IPS DF 19.7 (cell line): ENCODE measurements at regions not wholly inside any gene's neighbourhood (a gene's known extent, or its start where the extent isn't known, plus 50 kb on each side); places are given as distances from the start of the nearest gene placed in this dataset.

ENCODE experiments used
- DNase-seq: peaks from one replicate; pipeline ENCODE4 v3.0.0-alpha.2; 2013; ENCODE audit warnings: low read depth, low spot score

DNA sequence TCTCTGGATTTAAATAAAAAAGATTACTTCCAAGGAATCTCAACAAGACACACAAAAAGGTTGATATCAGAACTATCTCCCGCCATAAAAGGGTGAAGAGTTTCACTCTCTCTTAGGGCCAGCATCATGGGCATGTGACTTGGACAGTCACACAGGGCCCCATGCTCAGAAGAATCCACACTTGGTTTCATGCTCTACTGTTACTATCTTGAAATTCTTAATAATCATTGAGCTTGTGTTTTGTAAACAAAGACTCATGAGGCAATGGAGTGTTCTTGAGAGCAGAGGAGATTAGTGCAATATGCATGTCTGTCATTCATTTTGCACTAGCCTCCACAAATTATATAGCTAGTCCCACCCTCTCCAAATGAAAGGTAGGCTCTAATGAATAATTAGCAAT lies 58.4 kb downstream of the HMHB1 start:
- DNase-seq, result no peak

DNA sequence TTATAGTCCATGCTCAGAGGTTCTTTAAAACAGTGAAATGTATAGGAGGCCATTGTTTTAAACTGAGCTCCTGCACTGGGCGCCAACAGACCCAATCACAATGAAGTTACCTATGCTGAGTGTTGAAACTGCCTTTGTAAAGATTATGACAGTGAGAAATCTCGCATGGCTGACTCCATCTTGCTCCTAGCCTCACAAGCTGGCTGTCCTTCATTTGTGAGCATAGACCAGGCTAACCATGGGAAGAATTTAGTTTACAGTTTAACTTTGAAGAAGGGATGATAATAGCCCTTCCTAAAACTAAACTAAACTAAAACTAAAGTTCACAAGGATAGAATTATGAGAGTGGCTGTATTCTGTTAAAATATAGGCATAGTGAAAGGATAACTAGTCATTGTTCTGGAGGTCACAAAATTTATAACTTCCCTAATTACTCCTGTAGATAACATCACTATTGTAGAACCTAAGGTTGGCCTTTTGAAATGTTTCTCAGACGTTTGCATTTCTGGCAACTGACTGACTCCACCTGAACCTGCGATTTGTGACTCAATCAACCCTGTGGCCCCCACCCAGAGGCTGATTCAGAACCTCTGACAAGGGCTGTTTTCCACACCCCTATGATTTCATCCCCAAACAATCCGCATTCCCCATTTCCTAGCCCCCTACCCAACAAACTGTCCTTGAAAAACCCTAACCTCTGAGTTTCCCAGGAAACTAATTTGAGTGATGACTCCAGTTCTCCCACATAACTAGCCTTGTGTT lies 59.1 kb downstream of the HMHB1 start:
- DNase-seq, result no peak

DNA sequence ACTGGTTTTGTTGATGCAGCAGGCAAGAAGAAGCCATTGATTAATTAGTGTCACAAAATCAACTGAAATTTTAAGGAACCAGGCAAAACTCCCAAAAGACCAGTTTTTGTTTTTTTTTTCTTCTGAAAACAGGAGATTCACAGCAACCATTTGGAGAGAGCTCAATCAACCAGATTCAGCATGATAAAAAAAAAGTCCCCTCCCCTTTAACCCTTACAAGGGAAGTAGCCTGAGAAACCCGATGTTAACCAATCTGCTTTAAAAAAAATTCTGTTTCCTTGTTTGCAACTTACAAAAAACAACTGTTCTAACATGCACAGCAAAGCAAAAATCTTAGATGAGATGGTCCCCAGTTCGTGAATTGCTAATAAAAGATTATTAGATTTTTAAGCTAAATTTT lies 59.7 kb downstream of the HMHB1 start:
- no peak for DNase-seq

DNA sequence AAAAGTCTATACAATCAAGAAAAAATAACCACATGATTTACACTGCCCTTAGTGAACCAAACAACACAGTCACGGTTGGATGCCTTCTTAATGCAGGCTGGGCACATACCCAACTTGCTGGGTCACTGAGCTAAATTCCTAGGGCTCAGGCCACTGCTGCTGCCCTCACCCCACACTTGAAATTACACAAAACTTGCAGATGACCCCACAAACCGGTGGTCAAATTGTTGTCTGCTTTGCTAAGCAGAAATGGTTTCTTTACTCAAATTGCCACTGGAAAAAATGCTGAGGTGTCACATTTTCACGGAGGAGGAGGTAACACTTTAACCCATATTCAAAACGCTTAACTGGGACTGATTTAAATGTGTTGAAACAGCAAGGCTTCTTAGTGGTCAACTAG lies 62.4 kb downstream of the HMHB1 start:
- no peak for DNase-seq

- DNase-seq, result no peak
Measured at GRCh38 chr5:143877196-143877595, 65.2 kb downstream of the HMHB1 start.

DNA sequence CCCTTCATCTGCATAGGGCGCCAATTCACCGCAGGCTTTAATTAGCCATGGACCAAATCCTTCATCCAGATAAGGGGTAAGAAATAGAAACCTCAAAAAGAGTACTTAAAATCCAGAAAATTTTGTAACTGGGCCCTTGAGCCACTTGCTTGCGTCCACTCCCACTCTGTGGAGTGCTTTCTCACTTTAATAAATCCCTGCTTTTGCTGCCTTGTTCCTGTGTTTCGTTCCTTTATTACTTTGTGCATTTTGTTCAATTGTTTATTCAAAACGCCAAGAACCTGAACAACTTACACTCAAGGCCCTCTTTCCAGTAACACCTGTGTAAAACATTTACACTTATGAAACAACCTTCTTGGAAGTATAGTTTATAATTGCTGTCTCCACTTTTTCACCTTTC lies 66.5 kb downstream of the HMHB1 start:
- no peak for DNase-seq

DNA sequence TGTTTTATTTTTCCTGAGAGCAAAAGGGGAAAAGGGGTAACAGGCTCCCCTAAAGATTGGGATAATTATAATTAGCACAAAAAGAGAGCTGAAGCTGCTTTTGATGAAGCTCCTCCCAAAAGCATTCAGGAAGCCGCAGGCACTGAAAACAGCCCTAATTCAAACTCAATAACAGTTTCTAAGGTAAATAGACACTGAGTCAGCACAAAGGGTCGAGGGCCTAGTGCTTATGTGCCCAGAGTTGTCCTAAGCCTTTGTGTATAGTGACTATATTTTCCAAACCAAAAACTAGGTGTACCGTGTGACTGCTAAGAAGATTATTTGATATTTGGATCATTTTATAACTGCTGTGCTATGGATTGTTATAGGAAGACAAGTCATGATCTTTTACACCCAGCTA lies 67.7 kb downstream of the HMHB1 start:
- DNase-seq, result no peak

DNA sequence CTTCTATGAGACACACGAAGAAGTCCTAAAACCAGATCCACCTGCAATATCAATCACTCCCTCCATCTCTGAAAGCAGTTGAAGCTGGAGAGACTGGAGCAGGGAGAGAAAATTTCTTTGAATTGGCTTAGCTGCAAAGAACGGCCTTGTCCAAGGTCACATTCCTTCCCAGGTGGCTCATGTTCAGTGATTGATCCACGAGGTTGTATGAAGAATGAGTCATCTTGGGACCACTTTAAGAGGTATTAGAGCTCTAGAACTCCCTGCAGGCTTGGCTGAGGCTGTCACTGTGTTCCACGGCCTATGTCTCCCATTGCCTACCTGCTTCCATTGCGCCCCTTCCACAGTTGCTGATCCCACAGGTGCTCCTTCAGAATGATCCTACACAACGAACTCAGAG lies 68.2 kb downstream of the HMHB1 start:
- no peak for DNase-seq

GRCh38 chr5:143882520-143882919 lies 70.6 kb downstream of the HMHB1 start:
- no peak for DNase-seq

DNA sequence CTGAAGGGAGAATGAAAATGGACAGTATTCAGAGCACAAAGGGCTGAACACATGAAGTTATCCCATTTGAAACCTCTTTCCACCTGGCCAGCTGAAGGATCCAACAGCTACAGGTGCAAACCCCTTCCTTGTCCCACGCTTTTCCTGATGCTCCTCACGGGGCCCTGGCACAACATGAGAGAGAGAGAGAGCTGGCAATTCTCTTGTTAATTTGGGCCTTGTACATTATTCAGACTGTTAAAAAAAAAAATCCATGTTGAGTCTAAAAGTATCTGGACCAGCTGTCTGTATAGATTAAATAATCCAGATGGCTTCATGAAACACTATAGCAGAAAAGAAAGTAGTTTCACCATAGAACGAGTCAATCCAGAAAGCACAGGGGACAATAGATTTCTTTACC lies 74.1 kb downstream of the HMHB1 start:
- no peak for DNase-seq

- no peak for DNase-seq
Measured at GRCh38 chr5:143886651-143887638, 75.0 kb downstream of the HMHB1 start.

- DNase-seq, result no peak
Measured at GRCh38 chr5:143887903-143888665, 76.1 kb downstream of the HMHB1 start.

DNA sequence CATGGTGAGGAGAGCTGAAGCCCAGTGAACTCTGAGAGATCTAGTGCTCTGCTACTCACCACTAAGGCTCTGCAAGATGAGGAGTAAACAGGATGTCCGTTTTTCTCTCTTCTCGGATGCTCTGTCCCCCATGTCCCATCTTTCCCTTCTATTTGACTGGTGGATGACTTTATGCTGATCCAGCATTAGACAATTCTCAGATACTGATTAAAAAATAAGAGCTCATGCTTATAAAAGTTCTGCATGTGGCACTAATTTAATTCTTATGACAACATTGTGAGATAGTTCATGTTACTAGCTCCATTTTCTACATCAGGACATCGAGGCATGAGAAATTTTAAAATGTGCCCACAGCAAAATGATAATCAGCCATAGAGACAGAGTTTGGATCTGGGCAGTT lies 77.0 kb downstream of the HMHB1 start:
- DNase-seq, result no peak

GRCh38 chr5:143889986-143890385 lies 78.0 kb downstream of the HMHB1 start:
- no peak for DNase-seq

- no peak for DNase-seq
Measured at GRCh38 chr5:143890487-143890886, 78.5 kb downstream of the HMHB1 start.

- DNase-seq, result no peak
Measured at GRCh38 chr5:143892271-143892670, 80.3 kb downstream of the HMHB1 start.

DNA sequence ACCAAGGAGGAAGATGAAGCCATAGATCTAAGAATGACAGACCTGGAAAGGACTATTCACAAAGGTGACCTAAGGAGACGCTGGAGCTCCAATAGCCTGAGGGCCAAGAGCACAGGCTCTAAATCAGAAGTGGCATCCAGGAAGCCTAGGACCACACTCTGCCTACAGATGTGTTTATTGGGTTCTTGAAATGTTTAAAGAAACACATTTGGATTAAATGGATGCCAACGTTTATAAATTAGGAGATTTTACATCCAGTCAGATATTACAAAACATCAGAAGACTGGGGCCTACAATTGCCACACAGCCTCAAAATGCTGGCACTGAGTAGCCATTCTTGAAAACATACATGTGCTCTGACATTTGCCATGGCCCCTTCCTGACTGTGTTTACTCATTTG lies 80.9 kb downstream of the HMHB1 start:
- no peak for DNase-seq

- DNase-seq, result no peak
Measured at GRCh38 chr5:143893638-143894037, 81.7 kb downstream of the HMHB1 start.

GRCh38 chr5:143896516-143896915 lies 84.6 kb downstream of the HMHB1 start:
- DNase-seq, result no peak

DNA sequence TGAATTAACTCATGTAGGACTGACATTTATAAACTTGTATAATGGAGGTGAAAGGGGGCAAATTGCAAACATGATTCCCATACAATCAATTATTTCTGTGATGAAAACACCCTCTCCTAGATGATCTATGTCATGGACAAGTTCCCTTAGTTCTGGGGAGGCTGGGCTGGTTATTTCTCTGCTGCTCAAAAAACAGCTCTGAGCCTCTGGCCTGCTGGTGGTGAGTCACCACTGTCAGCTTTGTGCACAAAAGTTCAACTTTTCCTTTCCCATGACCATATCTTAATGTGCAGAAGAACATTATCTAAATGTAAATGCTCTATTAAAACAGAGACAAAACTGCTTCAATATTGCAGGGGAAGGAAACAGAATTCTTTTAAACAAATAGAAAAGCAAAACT lies 85.0 kb downstream of the HMHB1 start:
- DNase-seq, result no peak

DNA sequence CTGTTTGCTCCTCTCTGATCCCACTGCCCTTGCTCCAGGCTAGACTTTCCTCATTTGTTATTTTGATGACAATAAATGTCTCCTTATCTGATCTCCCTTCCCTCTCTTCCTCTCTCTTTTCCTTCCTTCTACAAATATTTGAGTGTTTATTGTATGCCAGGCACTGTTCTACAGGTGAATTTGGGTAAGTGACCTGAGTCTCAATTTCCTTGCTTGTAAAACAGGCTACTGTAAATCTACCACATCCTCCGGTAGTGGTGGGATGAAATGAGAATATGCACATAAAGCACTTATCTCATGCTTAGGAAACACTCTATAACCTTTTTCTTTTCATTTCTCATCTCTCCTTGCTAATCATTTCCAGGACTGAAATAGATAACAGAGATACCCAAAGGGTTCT lies 86.4 kb downstream of the HMHB1 start:
- DNase-seq, result no peak
